A549 (cell line): ENCODE measurements at regions not wholly inside any gene's neighbourhood (a gene's known extent, or its start where the extent isn't known, plus 50 kb on each side); places are given as distances from the start of the nearest gene placed in this dataset.

Experiments used
- BHLHE40 ChIP-seq: IDR thresholded peaks from 2 replicates; pipeline ENCODE4 v1.6.1; 2012; ENCODE audit warnings: low read depth, low read length, inconsistent platforms
- CHD2 ChIP-seq: fragments of 150-350 bp; IDR thresholded peaks from 2 replicates; pipeline ENCODE4 v1.6.1; 2014; ENCODE audit warnings: low read length; ENCODE audit not compliant: partially characterized antibody
- CTCF ChIP-seq: fragments of >200 bp; sonication (Bioruptor Twin); formaldehyde crosslinking; IDR thresholded peaks from 3 replicates; pipeline ENCODE4 v1.5.1; 2016
- HOXB5 ChIP-seq: fragments of 250-450 bp; sonication (Bioruptor Pico); IDR thresholded peaks from 2 replicates; pipeline ENCODE4 v1.5.0; 2020; ENCODE audit warnings: mild to moderate bottlenecking, moderate library complexity
- PBX3 ChIP-seq: IDR thresholded peaks from 2 replicates; pipeline ENCODE4 v1.6.1; 2012
- POLR2A ChIP-seq: IDR thresholded peaks from 2 replicates; pipeline ENCODE4 v1.6.1; 2012; ENCODE audit warnings: mild to moderate bottlenecking, low read length
- RAD21 ChIP-seq, 2 experiments: fragments of >200 bp in 1 of 2; sonication (Bioruptor Twin) in 1 of 2; formaldehyde crosslinking in 1 of 2; IDR thresholded peaks in 1 of 2; conservative IDR thresholded peaks in 1 of 2; 2 replicates in 1 of 2; 3 replicates in 1 of 2; pipeline ENCODE4 v1.6.1; 2012 to 2018; ENCODE audit warnings: inconsistent platforms in 1 of 2
- RARB ChIP-seq: fragments of 250-450 bp; sonication (Bioruptor Pico); IDR thresholded peaks from 2 replicates; pipeline ENCODE4 v1.8.0; 2021; ENCODE audit warnings: mild to moderate bottlenecking, moderate library complexity
- REST ChIP-seq: fragments of 200-600 bp; sonication (generic); IDR thresholded peaks from 2 replicates; pipeline ENCODE4 v1.6.1; 2016; ENCODE audit warnings: antibody characterized with exemption, mild to moderate bottlenecking, moderate library complexity
- RNF2 ChIP-seq: fragments of 200-600 bp; sonication (generic); IDR thresholded peaks from 2 replicates; pipeline ENCODE4 v1.6.1; 2016; ENCODE audit warnings: low read depth, mild to moderate bottlenecking, antibody characterized with exemption, moderate library complexity, borderline replicate concordance
- SMC3 ChIP-seq: fragments of >200 bp; sonication (Bioruptor Twin); formaldehyde crosslinking; IDR thresholded peaks from 3 replicates; pipeline ENCODE4 v1.6.1; 2018; ENCODE audit warnings: inconsistent platforms
- ZC3H11A ChIP-seq: fragments of 450-650 bp; IDR thresholded peaks from 2 replicates; pipeline ENCODE4 v1.6.1; 2014; ENCODE audit warnings: antibody characterized with exemption, mild to moderate bottlenecking

- TF ChIP-seq CTCF, result no peak
- TF ChIP-seq SMC3, result no peak
- no peak for TF ChIP-seq RARB
- TF ChIP-seq ZC3H11A, result no peak
- no peak for TF ChIP-seq BHLHE40
- no peak for TF ChIP-seq POLR2A
- no peak for TF ChIP-seq RAD21 (conservative IDR thresholded peaks at IDR 0.05 in 1 of 2, IDR thresholded peaks at IDR 0.05 in 1 of 2)
- no peak for TF ChIP-seq HOXB5 (CRISPR knock-in tag)
- TF ChIP-seq RNF2, result no peak
- TF ChIP-seq CHD2, result no peak
- TF ChIP-seq REST, result no peak
- no peak for TF ChIP-seq PBX3
Observed at GRCh38 chr13:46490129-46490528, 62.8 kb upstream of the LRCH1 start.
